GM12878 (cell line): ENCODE measurements at regions not wholly inside any gene's neighbourhood (a gene's known extent, or its start where the extent isn't known, plus 50 kb on each side); places are given as distances from the start of the nearest gene placed in this dataset.

Source experiments
- ATAC-seq: fragments of 200-7000 bp; cut with Tn5 transposase; 3 replicates; pipeline ENCODE4 v1.9.1; 2020; ENCODE audit warnings: mild to moderate bottlenecking, moderate library complexity
- BruUV-seq: library from RNA; stranded (reverse); fragments of 400-500 nt; replicated peaks from 2 replicates; lab custom pipeline; 2021; lab: Mats Ljungman, UMichigan
- CTCF ChIA-PET: fragments of 300-600 bp; sonication (Branson Sonifier 250); formaldehyde crosslinking; extraction: SDS; loops from one replicate; lab custom pipeline; 2021; ENCODE audit warnings: inconsistent platforms; lab: Yijun Ruan, JAX
- POLR2A ChIA-PET: fragments of 350-600 bp; formaldehyde crosslinking; extraction: SDS; loops from one replicate; lab custom pipeline; 2021; ENCODE audit warnings: inconsistent platforms; lab: Charles Lee
- RAD21 ChIA-PET: fragments of 300-600 bp; sonication (Branson Sonifier 250); formaldehyde crosslinking; loops from one replicate; lab custom pipeline; 2023; ENCODE audit warnings: antibody characterized with exemption; ENCODE audit not compliant: unreplicated experiment; lab: Charles Lee
- SMC1A ChIA-PET: fragments of 300-600 bp; sonication (Branson Sonifier 250); formaldehyde crosslinking; loops from one replicate; lab custom pipeline; 2023; ENCODE audit not compliant: unreplicated experiment, uncharacterized antibody; lab: Charles Lee
- DNase-seq: peaks from one replicate; pipeline ENCODE4 v3.0.0-alpha.2; 2011; ENCODE audit warnings: low read depth, low spot score
- FAIRE-seq: peaks from 3 replicates; lab custom pipeline; 2011; peaks lifted over from hg19 to GRCh38; lab: Jason Lieb, UNC
- H2AFZ ChIP-seq: 2 replicates; pipeline ENCODE4 v1.6.0; 2011; ENCODE audit warnings: low read depth, low read length, control low read depth; ENCODE audit not compliant: control insufficient read depth
- H3K27ac ChIP-seq: 2 replicates; pipeline ENCODE4 v1.5.1; 2011; ENCODE audit warnings: control low read depth; ENCODE audit not compliant: control insufficient read depth, insufficient read depth
- H3K27me3 ChIP-seq, 2 experiments: replicated peaks in 1 of 2; 2 replicates each; pipeline versions ENCODE4 v1.6.0 to v1.6.1; 2011; ENCODE audit warnings: low read length in 1 of 2; ENCODE audit not compliant: control insufficient read depth in 2 of 2, insufficient read depth in 2 of 2
- H3K36me3 ChIP-seq, 2 experiments: 2 replicates each; pipeline ENCODE4 v1.5.1; 2011; ENCODE audit warnings: low read length in 1 of 2; ENCODE audit not compliant: control insufficient read depth in 2 of 2, insufficient read depth in 2 of 2
- H3K4me1 ChIP-seq: 2 replicates; pipeline ENCODE4 v1.6.1; 2011; ENCODE audit warnings: mild to moderate bottlenecking, low read length, moderate library complexity, mixed read lengths; ENCODE audit not compliant: control insufficient read depth, insufficient read depth
- H3K4me2 ChIP-seq: 2 replicates; pipeline ENCODE4 v1.6.0; 2011; ENCODE audit warnings: control low read depth; ENCODE audit not compliant: control insufficient read depth, insufficient read depth
- H3K4me3 ChIP-seq: fragments of 200-600 bp; sonication (generic); 2 replicates; pipeline ENCODE4 v1.5.1; 2016
- H3K79me2 ChIP-seq: 2 replicates; pipeline ENCODE4 v1.6.0; 2011; ENCODE audit warnings: low read length; ENCODE audit not compliant: control insufficient read depth, insufficient read depth
- H3K9ac ChIP-seq: 2 replicates; pipeline ENCODE4 v1.8.0; 2011; ENCODE audit warnings: low read length, control low read depth, mixed read lengths; ENCODE audit not compliant: control insufficient read depth, insufficient read depth
- H3K9me3 ChIP-seq: replicated peaks from 3 replicates; pipeline ENCODE4 v1.5.1; 2011; ENCODE audit warnings: mild to moderate bottlenecking, low read length; ENCODE audit not compliant: control insufficient read depth, insufficient read depth
- H4K20me1 ChIP-seq: 2 replicates; pipeline ENCODE4 v1.6.0; 2011; ENCODE audit not compliant: control insufficient read depth, insufficient read depth
- ATF7 ChIP-seq: fragments of 450-650 bp; IDR thresholded peaks from 2 replicates; pipeline ENCODE4 v1.6.1; 2016; ENCODE audit warnings: low read depth, mild to moderate bottlenecking
- BCL11A ChIP-seq: IDR thresholded peaks from 2 replicates; pipeline ENCODE4 v1.6.1; 2011; ENCODE audit warnings: low read depth, low read length
- BRCA1 ChIP-seq: IDR thresholded peaks from 2 replicates; pipeline ENCODE4 v1.6.1; 2011; ENCODE audit warnings: low read depth, low read length, improper control_type of control experiment
- EED ChIP-seq: sonication (generic); IDR thresholded peaks from 2 replicates; pipeline ENCODE4 v1.6.1; 2016; ENCODE audit warnings: antibody characterized with exemption, low read depth
- EGR1 ChIP-seq, 2 experiments: IDR thresholded peaks; 1 replicate in 1 of 2; 2 replicates in 1 of 2; pipeline ENCODE4 v1.6.1; 2011 to 2012; ENCODE audit warnings: low read depth in 2 of 2, low read length in 2 of 2, borderline replicate concordance in 1 of 2, mild to moderate bottlenecking in 1 of 2, moderate library complexity in 1 of 2
- JUND ChIP-seq: IDR thresholded peaks from 2 replicates; pipeline ENCODE4 v1.6.1; 2012; ENCODE audit warnings: low read depth, mild to moderate bottlenecking, low read length, improper control_type of control experiment, moderate library complexity
- KAT2A ChIP-seq: conservative IDR thresholded peaks from 2 replicates; pipeline ENCODE4 v1.6.1; 2011; ENCODE audit warnings: low read depth, low read length; ENCODE audit not compliant: control insufficient read depth
- NFIC ChIP-seq: IDR thresholded peaks from 2 replicates; pipeline ENCODE4 v1.6.1; 2012; ENCODE audit warnings: low read depth, mild to moderate bottlenecking, inconsistent platforms, low read length, moderate library complexity
- NR2C2 ChIP-seq: IDR thresholded peaks from 2 replicates; pipeline ENCODE4 v1.6.1; 2011; ENCODE audit warnings: borderline replicate concordance, low read depth; ENCODE audit not compliant: control insufficient read depth, insufficient read length
- POLR2AphosphoS5 ChIP-seq: IDR thresholded peaks from 2 replicates; pipeline ENCODE4 v1.6.1; 2011; ENCODE audit warnings: mild to moderate bottlenecking, low read length, inconsistent platforms
- RAD51 ChIP-seq: fragments of 450-650 bp; IDR thresholded peaks from 2 replicates; pipeline ENCODE4 v1.6.1; 2016; ENCODE audit warnings: moderate library complexity, mild to moderate bottlenecking, inconsistent platforms
- RCOR1 ChIP-seq: conservative IDR thresholded peaks from 2 replicates; pipeline ENCODE4 v1.6.1; 2012; ENCODE audit warnings: low read depth, low read length, improper control_type of control experiment
- RUNX3 ChIP-seq: IDR thresholded peaks from 2 replicates; pipeline ENCODE4 v1.6.1; 2012; ENCODE audit warnings: low read length, inconsistent platforms
- TCF12 ChIP-seq: IDR thresholded peaks from 2 replicates; pipeline ENCODE4 v1.6.1; 2011; ENCODE audit warnings: low read depth, mild to moderate bottlenecking, low read length
- YY1 ChIP-seq: IDR thresholded peaks from 2 replicates; pipeline ENCODE4 v1.6.1; 2011; ENCODE audit warnings: low read depth, mild to moderate bottlenecking, low read length
- ZNF207 ChIP-seq: fragments of 450-650 bp; IDR thresholded peaks from 2 replicates; pipeline ENCODE4 v1.6.1; 2014; ENCODE audit warnings: antibody characterized with exemption, mild to moderate bottlenecking, borderline replicate concordance
- WGBS: methylation state at CpG from one replicate; pipeline ENCODE4 v1.1.6; 2016; ENCODE audit warnings: low lambda C conversion rate; ENCODE audit not compliant: insufficient replicate concordance, insufficient coverage; ENCODE audit errors: missing lambda C conversion rate; 5-methylcytosine and 5-hydroxymethylcytosine counted together
- in situ Hi-C: fragments of 300-500 bp; cut with MboI; formaldehyde crosslinking; loops from 9 replicates; pipeline ENCODE4 v1.14.3; 2018; ENCODE audit warnings: mixed read lengths
- intact Hi-C: fragments of 100-400 bp; cut with micrococcal nuclease; formaldehyde crosslinking; loops from one replicate; pipeline ENCODE4 v1.14.2; 2022; ENCODE audit not compliant: unreplicated experiment
- TF ChIP-seq, protein P1 (sequence below): fragments of 150-350 bp; IDR thresholded peaks from 2 replicates; pipeline ENCODE4 v1.6.1; 2014; ENCODE audit warnings: mild to moderate bottlenecking, low read depth, low read length
- TF ChIP-seq, protein P2 (sequence below): fragments of 450-650 bp; IDR thresholded peaks from 2 replicates; pipeline ENCODE4 v1.6.1; 2017; ENCODE audit warnings: borderline replicate concordance

DNA sequence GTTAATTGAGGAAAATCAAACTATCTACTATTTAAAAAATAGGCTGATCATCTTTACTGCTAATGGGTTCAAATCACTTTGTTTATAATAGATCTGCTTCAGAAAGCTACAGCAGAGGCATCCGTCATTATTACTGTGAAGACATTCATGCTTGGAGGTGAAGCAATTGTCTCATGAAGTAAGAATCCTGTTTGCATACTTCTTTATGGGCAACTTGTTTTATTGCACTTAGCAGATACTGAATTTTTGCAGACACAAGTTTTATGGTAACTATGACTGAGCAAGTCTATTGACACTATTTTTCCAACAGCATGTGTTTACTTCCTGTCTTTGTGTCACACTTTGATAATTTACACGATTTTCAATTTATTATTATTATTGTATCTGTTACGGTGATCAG, 573.9 kb downstream of the RFPL4B start:
- no peaks in the 10 kb centered on the region for H3K36me3 ChIP-seq
- no peak overlapping the region for H3K4me2 ChIP-seq
- no peak overlapping the region for H3K4me3 ChIP-seq
- H3K79me2 ChIP-seq, result no peaks in the 10 kb centered on the region
- RAD21 ChIA-PET, result no interaction called here
- in situ Hi-C loops (no loop called here), intact Hi-C loops (no loop called here)
- no peak overlapping the region for H3K9ac ChIP-seq
- H3K27ac ChIP-seq, result no peak overlapping the region
- no peak for FAIRE-seq
- H4K20me1 ChIP-seq, result no peaks in the 10 kb centered on the region
- no peak for DNase-seq
- no peak overlapping the region for H2AFZ ChIP-seq
- POLR2A ChIA-PET, result no interaction called here
- CTCF ChIA-PET, result no interaction called here
- no peaks in the 10 kb centered on the region for H3K27me3 ChIP-seq
- 66% methylated on average over 3 of the region's 3 CpGs for WGBS
- ATAC-seq, result no peak
- SMC1A ChIA-PET, result interaction anchor here (0.7 kb wide), 1 partner anchor 139 kb away, joined by 3 read pairs; no protein-coding TSS in a partner anchor
- TF ChIP-seq NR2C2, result no peak
- TF ChIP-seq YY1, result no peak
- no peak for TF ChIP-seq NFIC
- no peak for TF ChIP-seq ZNF207
- no peak for TF ChIP-seq JUND
- no peak for TF ChIP-seq TCF12
- no peak for TF ChIP-seq RUNX3
- TF ChIP-seq POLR2AphosphoS5, result no peak
- no peak for TF ChIP-seq EED
- no peak for TF ChIP-seq KAT2A
- TF ChIP-seq RAD51, result no peak
- no peak for TF ChIP-seq EGR1 (IDR thresholded peaks at IDR 0.05; ENCODE audit: borderline replicate concordance in 1 of 2, low read depth in 2 of 2, low read length in 2 of 2)
- TF ChIP-seq, protein P1, sequence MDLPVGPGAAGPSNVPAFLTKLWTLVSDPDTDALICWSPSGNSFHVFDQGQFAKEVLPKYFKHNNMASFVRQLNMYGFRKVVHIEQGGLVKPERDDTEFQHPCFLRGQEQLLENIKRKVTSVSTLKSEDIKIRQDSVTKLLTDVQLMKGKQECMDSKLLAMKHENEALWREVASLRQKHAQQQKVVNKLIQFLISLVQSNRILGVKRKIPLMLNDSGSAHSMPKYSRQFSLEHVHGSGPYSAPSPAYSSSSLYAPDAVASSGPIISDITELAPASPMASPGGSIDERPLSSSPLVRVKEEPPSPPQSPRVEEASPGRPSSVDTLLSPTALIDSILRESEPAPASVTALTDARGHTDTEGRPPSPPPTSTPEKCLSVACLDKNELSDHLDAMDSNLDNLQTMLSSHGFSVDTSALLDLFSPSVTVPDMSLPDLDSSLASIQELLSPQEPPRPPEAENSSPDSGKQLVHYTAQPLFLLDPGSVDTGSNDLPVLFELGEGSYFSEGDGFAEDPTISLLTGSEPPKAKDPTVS, result no peak
- TF ChIP-seq BCL11A, result no peak
- TF ChIP-seq RCOR1, result no peak
- TF ChIP-seq BRCA1, result no peak
- no peak for TF ChIP-seq ATF7
- TF ChIP-seq, protein P2, sequence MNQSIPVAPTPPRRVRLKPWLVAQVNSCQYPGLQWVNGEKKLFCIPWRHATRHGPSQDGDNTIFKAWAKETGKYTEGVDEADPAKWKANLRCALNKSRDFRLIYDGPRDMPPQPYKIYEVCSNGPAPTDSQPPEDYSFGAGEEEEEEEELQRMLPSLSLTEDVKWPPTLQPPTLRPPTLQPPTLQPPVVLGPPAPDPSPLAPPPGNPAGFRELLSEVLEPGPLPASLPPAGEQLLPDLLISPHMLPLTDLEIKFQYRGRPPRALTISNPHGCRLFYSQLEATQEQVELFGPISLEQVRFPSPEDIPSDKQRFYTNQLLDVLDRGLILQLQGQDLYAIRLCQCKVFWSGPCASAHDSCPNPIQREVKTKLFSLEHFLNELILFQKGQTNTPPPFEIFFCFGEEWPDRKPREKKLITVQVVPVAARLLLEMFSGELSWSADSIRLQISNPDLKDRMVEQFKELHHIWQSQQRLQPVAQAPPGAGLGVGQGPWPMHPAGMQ, result no peak
- H3K4me1 ChIP-seq, result no peaks in the 10 kb centered on the region
- no TSS peak for BruUV-seq
- H3K9me3 ChIP-seq, result no peaks in the 10 kb centered on the region; the same call in 2 of the 3 replicates
